ENCODE measurements at regions not wholly inside any gene's neighbourhood (a gene's known extent, or its start where the extent isn't known, plus 50 kb on each side); places are given as distances from the start of the nearest gene placed in this dataset.

GRCh38 chr2:228474466-228474865 lies 293.0 kb upstream of the SPHKAP start:
- TF ChIP-seq, protein P1, sequence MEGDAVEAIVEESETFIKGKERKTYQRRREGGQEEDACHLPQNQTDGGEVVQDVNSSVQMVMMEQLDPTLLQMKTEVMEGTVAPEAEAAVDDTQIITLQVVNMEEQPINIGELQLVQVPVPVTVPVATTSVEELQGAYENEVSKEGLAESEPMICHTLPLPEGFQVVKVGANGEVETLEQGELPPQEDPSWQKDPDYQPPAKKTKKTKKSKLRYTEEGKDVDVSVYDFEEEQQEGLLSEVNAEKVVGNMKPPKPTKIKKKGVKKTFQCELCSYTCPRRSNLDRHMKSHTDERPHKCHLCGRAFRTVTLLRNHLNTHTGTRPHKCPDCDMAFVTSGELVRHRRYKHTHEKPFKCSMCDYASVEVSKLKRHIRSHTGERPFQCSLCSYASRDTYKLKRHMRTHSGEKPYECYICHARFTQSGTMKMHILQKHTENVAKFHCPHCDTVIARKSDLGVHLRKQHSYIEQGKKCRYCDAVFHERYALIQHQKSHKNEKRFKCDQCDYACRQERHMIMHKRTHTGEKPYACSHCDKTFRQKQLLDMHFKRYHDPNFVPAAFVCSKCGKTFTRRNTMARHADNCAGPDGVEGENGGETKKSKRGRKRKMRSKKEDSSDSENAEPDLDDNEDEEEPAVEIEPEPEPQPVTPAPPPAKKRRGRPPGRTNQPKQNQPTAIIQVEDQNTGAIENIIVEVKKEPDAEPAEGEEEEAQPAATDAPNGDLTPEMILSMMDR (IDR thresholded peaks at IDR 0.05; ENCODE audit: low read length): no peak
- TF ChIP-seq EZH2 (IDR thresholded peaks at IDR 0.05; ENCODE audit: borderline replicate concordance, low read length): no peak
